ENCODE measurements at regions not wholly inside any gene's neighbourhood (a gene's known extent, or its start where the extent isn't known, plus 50 kb on each side); places are given as distances from the start of the nearest gene placed in this dataset.
"Not testable (repeated sequence)": the region's sequence is repeated elsewhere in the genome, so short reads cannot be mapped to it uniquely, and the experiment has no call there.

DNA sequence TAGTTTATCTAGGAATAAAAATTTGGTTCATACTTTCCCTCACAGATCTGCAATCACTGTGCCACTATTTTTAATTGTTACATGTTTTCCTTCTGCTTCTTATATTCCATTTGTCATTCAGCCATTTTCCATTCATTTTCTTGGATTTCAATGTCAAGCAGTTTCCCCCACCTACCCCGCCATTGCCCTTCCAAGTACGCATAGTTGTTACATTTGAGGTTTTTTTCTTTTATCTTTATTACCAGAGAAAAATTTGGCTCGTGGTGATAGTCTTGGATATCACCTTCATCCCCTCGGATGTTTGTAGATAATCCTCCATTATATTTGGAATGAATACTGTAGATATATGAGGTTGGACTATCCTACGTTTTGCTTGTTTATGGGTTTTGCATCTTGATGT, 159.7 kb downstream of the CRPPA start:
- no peaks in the 10 kb centered on the region for H3K36me3 ChIP-seq (ENCODE audit: control insufficient read depth in 4 of 4, insufficient read depth in 4 of 4, low read length in 4 of 4)
- TF ChIP-seq, protein P1, sequence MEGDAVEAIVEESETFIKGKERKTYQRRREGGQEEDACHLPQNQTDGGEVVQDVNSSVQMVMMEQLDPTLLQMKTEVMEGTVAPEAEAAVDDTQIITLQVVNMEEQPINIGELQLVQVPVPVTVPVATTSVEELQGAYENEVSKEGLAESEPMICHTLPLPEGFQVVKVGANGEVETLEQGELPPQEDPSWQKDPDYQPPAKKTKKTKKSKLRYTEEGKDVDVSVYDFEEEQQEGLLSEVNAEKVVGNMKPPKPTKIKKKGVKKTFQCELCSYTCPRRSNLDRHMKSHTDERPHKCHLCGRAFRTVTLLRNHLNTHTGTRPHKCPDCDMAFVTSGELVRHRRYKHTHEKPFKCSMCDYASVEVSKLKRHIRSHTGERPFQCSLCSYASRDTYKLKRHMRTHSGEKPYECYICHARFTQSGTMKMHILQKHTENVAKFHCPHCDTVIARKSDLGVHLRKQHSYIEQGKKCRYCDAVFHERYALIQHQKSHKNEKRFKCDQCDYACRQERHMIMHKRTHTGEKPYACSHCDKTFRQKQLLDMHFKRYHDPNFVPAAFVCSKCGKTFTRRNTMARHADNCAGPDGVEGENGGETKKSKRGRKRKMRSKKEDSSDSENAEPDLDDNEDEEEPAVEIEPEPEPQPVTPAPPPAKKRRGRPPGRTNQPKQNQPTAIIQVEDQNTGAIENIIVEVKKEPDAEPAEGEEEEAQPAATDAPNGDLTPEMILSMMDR (IDR thresholded peaks at IDR 0.05; ENCODE audit: control extremely low read depth, extremely low read depth) = no peak
- no peak overlapping the region for H3K27ac ChIP-seq (ENCODE audit: low read depth in 1 of 2, low read length in 1 of 2)
- no peaks in the 10 kb centered on the region for H3K9me3 ChIP-seq (ENCODE audit: control insufficient read depth in 4 of 4, insufficient read depth in 3 of 4, low read length in 3 of 4)
- H3K4me1 ChIP-seq (ENCODE audit: control insufficient read depth in 5 of 5, insufficient read depth in 5 of 5, low read length in 5 of 5) = peaks cover 0 to 10% (median 0%) of the 10 kb centered on the region in 5 donors
- H3K9ac ChIP-seq (ENCODE audit: insufficient read depth in 1 of 2, low read length in 2 of 2) = no peak overlapping the region
- H3K27me3 ChIP-seq (ENCODE audit: control insufficient read depth in 3 of 3, insufficient read depth in 3 of 3, low read length in 2 of 3) = no peaks in the 10 kb centered on the region
- H3K4me3 ChIP-seq = no peak overlapping the region
- WGBS, 2 donors = 81 to 86% methylated on average over 5 of the region's 5 CpGs
- ATAC-seq (ENCODE audit: insufficient read depth, low FRiP score) (no peak), DNase-seq (no peak)

DNA sequence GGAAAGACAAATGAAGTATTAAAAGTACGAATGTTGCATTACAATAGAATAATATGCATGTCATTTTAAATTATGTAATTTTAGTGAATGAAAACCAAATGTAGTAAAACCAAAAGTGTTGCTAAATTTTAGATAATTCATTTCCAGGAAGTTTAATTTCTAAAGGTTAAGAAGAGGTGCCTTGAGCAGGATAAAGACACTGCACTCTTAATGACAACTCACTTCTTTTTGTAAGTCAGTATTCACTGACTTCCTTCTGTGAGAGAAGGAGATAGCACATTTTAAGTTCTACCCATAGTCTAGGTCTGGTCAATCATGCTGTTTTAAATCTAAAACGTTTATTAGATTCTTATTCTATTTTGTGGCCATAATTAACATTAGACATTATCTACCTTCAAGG, 160.2 kb downstream of the CRPPA start:
- no peaks in the 10 kb centered on the region for H3K9me3 ChIP-seq (ENCODE audit: control insufficient read depth in 4 of 4, insufficient read depth in 3 of 4, low read length in 3 of 4)
- H3K27me3 ChIP-seq (ENCODE audit: control insufficient read depth in 3 of 3, insufficient read depth in 3 of 3, low read length in 2 of 3) = no peaks in the 10 kb centered on the region
- TF ChIP-seq, protein P1 (IDR thresholded peaks at IDR 0.05; ENCODE audit: control extremely low read depth, extremely low read depth) = no peak
- H3K4me3 ChIP-seq = no peak overlapping the region
- 61 to 76% methylated on average over 2 of the region's 2 CpGs for WGBS, 2 donors
- ATAC-seq (ENCODE audit: insufficient read depth, low FRiP score) (no peak), DNase-seq (no peak)
- peaks cover 0 to 10% (median 0%) of the 10 kb centered on the region in 5 donors for H3K4me1 ChIP-seq (ENCODE audit: control insufficient read depth in 5 of 5, insufficient read depth in 5 of 5, low read length in 5 of 5)
- no peaks in the 10 kb centered on the region for H3K36me3 ChIP-seq (ENCODE audit: control insufficient read depth in 4 of 4, insufficient read depth in 4 of 4, low read length in 4 of 4)
- no peak overlapping the region for H3K9ac ChIP-seq (ENCODE audit: insufficient read depth in 1 of 2, low read length in 2 of 2)
- no peak overlapping the region for H3K27ac ChIP-seq (ENCODE audit: low read depth in 1 of 2, low read length in 1 of 2)

DNA sequence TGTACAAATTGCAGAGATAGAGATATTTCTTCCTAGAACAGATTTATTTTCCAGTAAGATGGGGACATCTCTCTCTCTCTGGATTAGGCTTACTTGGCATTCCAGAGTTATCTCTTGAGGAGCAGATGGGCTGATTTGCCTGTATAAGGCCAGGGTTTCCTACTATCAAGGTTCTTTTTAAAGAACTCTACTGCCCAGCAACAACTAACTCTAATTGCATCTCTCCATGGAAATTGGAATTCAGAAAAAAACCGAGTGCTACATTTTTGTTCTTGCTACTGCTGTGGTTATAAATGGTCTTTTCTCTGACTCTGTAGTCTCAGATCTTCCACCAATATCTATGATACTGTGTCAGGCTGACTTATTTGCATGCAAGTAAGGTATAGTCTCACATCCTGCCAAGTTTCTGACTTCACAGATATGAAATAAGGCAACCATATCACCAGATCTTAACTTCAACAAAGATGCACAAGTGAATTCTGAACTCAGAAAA, 161.1 kb downstream of the CRPPA start:
- Histone ChIP-seq H3K27ac (ENCODE audit: low read depth in 1 of 2, low read length in 1 of 2) (no peak overlapping the region), H3K4me3 (no peak overlapping the region), H3K27me3 (ENCODE audit: control insufficient read depth in 3 of 3, insufficient read depth in 3 of 3, low read length in 2 of 3) (no peaks in the 10 kb centered on the region), H3K36me3 (ENCODE audit: control insufficient read depth in 4 of 4, insufficient read depth in 4 of 4, low read length in 4 of 4) (no peaks in the 10 kb centered on the region), H3K4me1 (ENCODE audit: control insufficient read depth in 5 of 5, insufficient read depth in 5 of 5, low read length in 5 of 5) (peaks cover 0 to 8% (median 0%) of the 10 kb centered on the region in 5 donors), H3K9me3 (ENCODE audit: control insufficient read depth in 4 of 4, insufficient read depth in 3 of 4, low read length in 3 of 4) (no peaks in the 10 kb centered on the region), H3K9ac (ENCODE audit: insufficient read depth in 1 of 2, low read length in 2 of 2) (no peak overlapping the region)
- no peak for DNase-seq
- no peak for ATAC-seq (ENCODE audit: insufficient read depth, low FRiP score)
- 73 to 91% methylated on average over 1 of the region's 1 CpG for WGBS, 2 donors
- TF ChIP-seq, protein P1 (IDR thresholded peaks at IDR 0.05; ENCODE audit: control extremely low read depth, extremely low read depth) = no peak

DNA sequence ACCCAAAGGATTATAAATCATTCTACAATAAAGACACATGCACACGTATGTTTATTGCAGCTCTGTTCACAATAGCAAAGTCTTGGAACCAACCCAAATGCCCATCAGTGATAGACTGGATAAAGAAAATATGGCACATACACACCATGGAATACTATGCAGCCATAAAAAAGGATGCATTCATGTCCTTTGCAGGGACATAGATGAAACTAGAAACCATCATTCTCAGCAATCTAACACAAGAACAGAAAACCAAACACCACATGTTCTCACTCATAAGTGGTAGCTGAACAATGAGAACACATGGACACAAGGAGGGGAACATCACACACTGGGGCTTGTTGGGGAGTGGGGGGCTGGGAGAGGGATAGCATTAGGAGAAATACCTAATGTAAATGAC, 164.9 kb downstream of the CRPPA start:
- not testable (repeated sequence) for H3K27me3 ChIP-seq (ENCODE audit: control insufficient read depth in 3 of 3, insufficient read depth in 3 of 3, low read length in 2 of 3); DNase-seq; H3K9me3 ChIP-seq (ENCODE audit: control insufficient read depth in 4 of 4, insufficient read depth in 3 of 4, low read length in 3 of 4); H3K36me3 ChIP-seq (ENCODE audit: control insufficient read depth in 4 of 4, insufficient read depth in 4 of 4, low read length in 4 of 4); H3K4me3 ChIP-seq; H3K27ac ChIP-seq (ENCODE audit: low read depth in 1 of 2, low read length in 1 of 2); H3K9ac ChIP-seq (ENCODE audit: insufficient read depth in 1 of 2, low read length in 2 of 2); ATAC-seq (ENCODE audit: insufficient read depth, low FRiP score); H3K4me1 ChIP-seq (ENCODE audit: control insufficient read depth in 5 of 5, insufficient read depth in 5 of 5, low read length in 5 of 5)
- 90 to 91% methylated on average over 1 of the region's 1 CpG for WGBS, 2 donors

DNA sequence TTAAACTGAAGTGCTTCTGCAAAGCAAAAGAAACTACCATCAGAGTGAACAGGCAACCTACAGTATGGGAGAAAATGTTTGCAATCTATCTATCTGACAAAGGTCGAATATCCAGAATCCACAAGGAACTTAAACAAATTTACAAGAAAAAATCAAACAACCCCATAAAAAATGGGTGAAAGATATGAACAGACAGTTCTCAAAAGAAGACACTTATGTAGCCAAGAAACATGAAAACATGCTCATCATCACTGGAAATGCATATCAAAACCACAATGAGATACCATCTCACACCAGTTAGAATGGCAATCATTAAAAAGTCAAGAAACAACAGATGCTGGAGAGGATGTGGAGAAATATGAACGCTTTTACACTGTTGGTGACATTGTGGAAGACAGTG, 165.4 kb downstream of the CRPPA start:
- H3K36me3 ChIP-seq (ENCODE audit: control insufficient read depth in 4 of 4, insufficient read depth in 4 of 4, low read length in 4 of 4); ATAC-seq (ENCODE audit: insufficient read depth, low FRiP score); H3K27me3 ChIP-seq (ENCODE audit: control insufficient read depth in 3 of 3, insufficient read depth in 3 of 3, low read length in 2 of 3); H3K27ac ChIP-seq (ENCODE audit: low read depth in 1 of 2, low read length in 1 of 2); H3K4me1 ChIP-seq (ENCODE audit: control insufficient read depth in 5 of 5, insufficient read depth in 5 of 5, low read length in 5 of 5); H3K4me3 ChIP-seq; DNase-seq; H3K9me3 ChIP-seq (ENCODE audit: control insufficient read depth in 4 of 4, insufficient read depth in 3 of 4, low read length in 3 of 4); H3K9ac ChIP-seq (ENCODE audit: insufficient read depth in 1 of 2, low read length in 2 of 2): not testable (repeated sequence)
- WGBS, 2 donors = 98% methylated on average over 2 of the region's 2 CpGs

DNA sequence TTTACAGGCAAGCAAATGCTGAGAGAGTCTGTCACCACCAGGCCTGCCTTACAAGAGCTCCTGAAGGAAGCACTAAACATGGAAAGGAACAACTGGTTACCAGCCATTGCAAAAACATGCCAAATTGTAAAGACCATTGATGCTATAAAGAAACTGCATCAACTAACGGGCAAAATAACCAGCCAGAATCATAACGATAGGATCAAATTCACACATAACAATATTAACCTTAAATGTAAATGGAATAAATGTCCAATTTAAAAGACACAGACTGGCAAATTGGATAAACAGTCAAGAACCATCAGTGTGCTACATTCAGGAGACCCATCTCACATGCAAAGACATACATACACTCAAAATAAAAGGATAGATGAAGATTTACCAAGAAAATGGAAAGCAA, 170.7 kb downstream of the CRPPA start:
- not testable (repeated sequence) for ATAC-seq (ENCODE audit: insufficient read depth, low FRiP score); H3K27ac ChIP-seq (ENCODE audit: low read depth in 1 of 2, low read length in 1 of 2); DNase-seq; H3K4me3 ChIP-seq; H3K4me1 ChIP-seq (ENCODE audit: control insufficient read depth in 5 of 5, insufficient read depth in 5 of 5, low read length in 5 of 5); H3K36me3 ChIP-seq (ENCODE audit: control insufficient read depth in 4 of 4, insufficient read depth in 4 of 4, low read length in 4 of 4); H3K27me3 ChIP-seq (ENCODE audit: control insufficient read depth in 3 of 3, insufficient read depth in 3 of 3, low read length in 2 of 3); H3K9me3 ChIP-seq (ENCODE audit: control insufficient read depth in 4 of 4, insufficient read depth in 3 of 4, low read length in 3 of 4); H3K9ac ChIP-seq (ENCODE audit: insufficient read depth in 1 of 2, low read length in 2 of 2)
- 96 to 99% methylated on average over 2 of the region's 2 CpGs for WGBS, 2 donors
